ENCODE measurements at regions not wholly inside any gene's neighbourhood (a gene's known extent, or its start where the extent isn't known, plus 50 kb on each side); places are given as distances from the start of the nearest gene placed in this dataset.

DNA sequence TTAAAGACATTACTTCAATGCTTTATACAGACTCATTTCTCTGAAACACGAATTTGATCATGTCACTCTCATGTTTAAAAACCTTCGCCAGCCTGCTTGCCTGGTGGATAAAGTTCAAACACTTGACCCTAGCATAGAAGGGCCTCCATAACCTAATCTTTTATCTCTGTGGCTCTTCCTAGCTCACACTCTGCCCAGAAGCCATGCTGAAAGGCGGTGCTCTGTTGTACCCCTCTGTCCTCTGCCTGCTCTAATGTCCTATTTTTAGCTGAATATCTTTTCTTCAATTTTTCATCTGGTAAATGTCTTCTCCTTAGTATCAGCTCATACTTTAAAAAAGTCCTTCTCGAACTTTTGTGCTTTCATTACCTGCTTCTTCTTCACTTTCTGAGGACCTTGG is 302.6 kb upstream of the BOD1L1 start:
- Mint-ChIP-seq H3K4me3 (no peak overlapping the region), H3K36me3 (ENCODE audit: low read depth) (no peaks in the 10 kb centered on the region), H3K9me3 (ENCODE audit: insufficient read depth) (peaks cover 4% of the 10 kb centered on the region), H3K27ac (no peak overlapping the region), H3K4me1 (ENCODE audit: low read depth) (no peaks in the 10 kb centered on the region), H3K27me3 (ENCODE audit: low read depth) (no peaks in the 10 kb centered on the region)
- ChIA-PET CTCF (no interaction called here), POLR2A (no interaction called here)
- no peak for DNase-seq
- no peak for ATAC-seq

DNA sequence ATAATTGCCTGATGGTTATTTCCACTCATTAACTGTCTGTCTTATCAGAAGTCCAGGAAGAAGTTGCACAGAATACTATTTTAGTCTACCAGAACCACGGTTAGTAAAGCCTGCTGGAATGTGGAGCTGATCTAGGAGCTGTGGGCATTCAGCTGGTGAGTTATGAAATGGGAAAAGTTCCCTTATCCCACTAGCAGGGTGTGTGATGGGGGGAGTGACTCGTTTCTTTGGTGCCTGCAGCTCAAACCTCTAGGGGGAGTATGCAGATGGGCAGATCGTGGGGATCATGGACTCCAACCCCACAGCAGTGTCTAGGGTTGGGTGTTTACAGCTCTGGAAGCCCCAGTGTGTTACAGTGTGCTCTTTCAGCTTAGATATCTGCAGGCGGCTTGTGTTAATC is 305.7 kb upstream of the BOD1L1 start:
- CTCF ChIA-PET: no interaction called here

DNA sequence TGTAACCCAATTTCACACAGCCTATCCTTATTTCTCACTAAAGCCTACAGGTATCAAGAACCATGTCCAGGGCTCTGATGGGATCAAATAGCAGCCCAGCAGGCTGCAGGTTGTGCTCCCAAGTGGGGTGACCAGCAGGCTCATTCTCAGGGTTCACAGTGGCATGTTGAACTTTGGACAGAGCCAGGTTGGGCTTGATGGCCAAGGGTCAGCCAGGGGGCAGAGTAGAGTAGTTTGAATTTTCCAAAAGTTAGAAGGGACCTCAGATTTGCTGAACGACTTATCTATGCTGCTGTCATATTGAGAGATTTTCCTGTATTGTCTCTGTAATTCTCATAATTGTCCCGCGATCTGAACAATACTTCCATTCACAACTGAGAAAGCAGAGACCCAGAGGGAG is 310.8 kb upstream of the BOD1L1 start:
- Mint-ChIP-seq H3K4me1 (ENCODE audit: low read depth) (no peaks in the 10 kb centered on the region), H3K36me3 (ENCODE audit: low read depth) (no peaks in the 10 kb centered on the region), H3K4me3 (no peak overlapping the region), H3K27ac (no peak overlapping the region), H3K9me3 (ENCODE audit: insufficient read depth) (no peaks in the 10 kb centered on the region), H3K27me3 (ENCODE audit: low read depth) (no peaks in the 10 kb centered on the region)
- CTCF ChIA-PET: no interaction called here
- POLR2A ChIA-PET: no interaction called here
- DNase-seq (no peak), ATAC-seq (no peak)

More for the DNA sequence above, 305.7 kb upstream of the BOD1L1 start:
- no peak for ATAC-seq
- H3K4me1 Mint-ChIP-seq (ENCODE audit: low read depth): no peaks in the 10 kb centered on the region
- POLR2A ChIA-PET: no interaction called here
- DNase-seq: no peak
- H3K4me3 Mint-ChIP-seq: no peak overlapping the region
- no peak overlapping the region for H3K27ac Mint-ChIP-seq
- H3K27me3 Mint-ChIP-seq (ENCODE audit: low read depth): no peaks in the 10 kb centered on the region
- no peaks in the 10 kb centered on the region for H3K36me3 Mint-ChIP-seq (ENCODE audit: low read depth)
- peaks cover 4% of the 10 kb centered on the region for H3K9me3 Mint-ChIP-seq (ENCODE audit: insufficient read depth)

DNA sequence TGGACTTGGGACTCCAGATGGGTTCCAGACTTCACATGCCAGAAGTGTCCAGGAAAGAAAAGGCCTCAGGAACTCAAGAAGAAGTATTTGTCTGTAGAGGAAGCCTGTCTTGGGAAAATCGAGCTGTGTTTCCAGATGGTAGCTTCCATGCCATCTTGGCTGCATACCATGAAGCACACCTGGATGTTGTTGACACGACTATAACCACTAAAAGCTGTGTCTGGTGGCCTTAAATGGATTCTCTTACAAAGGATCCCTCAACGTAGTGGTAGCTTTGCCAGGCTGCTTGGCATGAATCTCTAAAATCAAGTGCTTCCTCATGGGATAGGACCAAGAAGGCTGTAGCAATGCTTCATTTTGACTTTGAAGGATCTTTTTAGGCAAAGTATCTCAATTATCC is 313.4 kb upstream of the BOD1L1 start:
- H3K36me3 Mint-ChIP-seq (ENCODE audit: low read depth): no peaks in the 10 kb centered on the region
- no peak overlapping the region for H3K4me3 Mint-ChIP-seq
- DNase-seq: no peak
- H3K9me3 Mint-ChIP-seq (ENCODE audit: insufficient read depth): no peaks in the 10 kb centered on the region
- ATAC-seq: no peak
- no peaks in the 10 kb centered on the region for H3K27me3 Mint-ChIP-seq (ENCODE audit: low read depth)
- no peak overlapping the region for H3K27ac Mint-ChIP-seq
- POLR2A ChIA-PET: interaction anchor here (0.5 kb wide), 1 partner anchor 159 kb away, joined by 4 read pairs; no protein-coding TSS in a partner anchor
- CTCF ChIA-PET: no interaction called here
- no peaks in the 10 kb centered on the region for H3K4me1 Mint-ChIP-seq (ENCODE audit: low read depth)

DNA sequence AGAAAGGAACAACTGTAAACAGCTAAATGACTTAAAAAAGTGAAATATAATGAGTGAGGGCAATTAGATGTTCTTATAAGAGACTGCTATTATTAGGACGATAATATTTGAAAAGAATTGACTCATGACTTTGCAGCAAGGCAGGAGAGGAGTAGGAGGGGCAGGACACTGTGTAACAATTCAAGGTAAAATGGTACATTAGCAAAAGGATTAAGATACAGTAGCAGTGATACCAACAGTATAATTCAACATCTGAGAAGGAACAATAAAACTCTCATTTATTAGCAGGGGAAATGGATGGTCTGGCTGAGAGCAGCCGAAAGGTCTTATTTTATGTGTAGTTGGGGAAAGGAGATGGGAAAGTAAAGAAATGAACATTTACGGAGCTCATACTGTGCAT is 315.5 kb upstream of the BOD1L1 start:
- Mint-ChIP-seq H3K4me1 (ENCODE audit: low read depth) (no peaks in the 10 kb centered on the region), H3K36me3 (ENCODE audit: low read depth) (no peaks in the 10 kb centered on the region), H3K9me3 (ENCODE audit: insufficient read depth) (no peaks in the 10 kb centered on the region), H3K27ac (no peak overlapping the region), H3K4me3 (no peak overlapping the region), H3K27me3 (ENCODE audit: low read depth) (no peaks in the 10 kb centered on the region)
- no peak for DNase-seq
- POLR2A ChIA-PET: no interaction called here
- CTCF ChIA-PET: no interaction called here
- ATAC-seq: no peak

DNA sequence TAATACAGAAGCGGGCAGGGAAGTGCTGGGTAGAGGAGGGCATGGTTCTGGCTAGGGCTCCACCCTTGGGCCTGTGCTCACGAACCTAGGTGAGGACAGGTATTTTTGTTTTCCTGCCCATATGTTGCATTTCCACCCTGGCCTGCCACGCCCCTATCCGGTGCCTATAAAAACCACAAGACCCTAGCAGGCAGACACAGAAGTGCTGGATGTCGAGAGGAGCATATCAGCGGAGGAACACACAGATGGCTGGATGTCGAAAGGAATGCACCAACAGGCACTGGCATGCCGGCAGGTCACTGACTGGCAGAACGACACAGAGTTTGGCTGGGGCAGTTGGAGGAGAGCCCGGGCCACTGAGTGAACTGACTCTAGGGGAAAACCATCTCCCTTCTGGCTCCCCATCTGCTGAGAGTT is 316.6 kb upstream of the BOD1L1 start:
- ChIA-PET POLR2A (no interaction called here), CTCF (no interaction called here)

DNA sequence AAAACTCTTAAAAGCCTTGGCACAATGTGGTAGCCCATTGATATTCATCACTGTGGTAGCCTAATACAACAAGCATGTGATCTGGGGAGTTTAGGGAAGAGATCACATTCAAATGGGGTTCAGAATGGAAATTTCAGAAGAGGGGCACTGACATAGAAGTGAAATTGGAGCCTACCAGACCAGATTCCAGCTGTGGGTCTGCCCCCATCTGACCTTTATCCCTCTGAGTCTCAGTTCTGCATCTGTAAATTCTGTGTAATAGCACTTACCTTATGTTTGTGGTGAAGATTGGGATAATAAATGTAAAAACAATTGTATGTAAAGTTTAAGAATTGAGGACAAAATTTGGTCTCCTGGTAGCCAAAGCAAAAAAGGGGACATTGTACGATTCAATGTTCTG is 320.4 kb upstream of the BOD1L1 start:
- CTCF ChIA-PET: no interaction called here

More for the DNA sequence above, 316.6 kb upstream of the BOD1L1 start:
- Mint-ChIP-seq H3K4me1 (ENCODE audit: low read depth) (no peaks in the 10 kb centered on the region), H3K27ac (no peak overlapping the region), H3K36me3 (ENCODE audit: low read depth) (no peaks in the 10 kb centered on the region), H3K4me3 (no peak overlapping the region), H3K9me3 (ENCODE audit: insufficient read depth) (no peaks in the 10 kb centered on the region), H3K27me3 (ENCODE audit: low read depth) (no peaks in the 10 kb centered on the region)
- DNase-seq: no peak
- no peak for ATAC-seq

DNA sequence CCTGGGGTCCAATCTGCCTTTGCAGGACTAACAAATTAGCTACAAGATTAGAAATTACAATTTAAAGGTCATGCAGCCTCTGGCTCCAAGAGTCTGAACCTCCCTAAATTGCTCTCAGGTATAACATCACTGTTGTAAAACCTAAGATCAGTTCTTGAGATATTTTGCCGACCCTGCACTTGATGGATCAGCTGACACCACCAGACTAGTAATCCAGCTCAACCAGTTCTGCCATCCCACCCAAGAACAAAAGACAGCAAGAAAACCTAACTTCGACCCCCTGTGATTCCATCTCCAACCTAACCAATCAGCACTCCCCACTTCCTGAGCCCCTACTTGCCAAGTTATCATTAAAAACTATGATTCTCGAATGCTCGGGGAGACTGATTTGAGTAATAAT is 323.0 kb upstream of the BOD1L1 start:
- Mint-ChIP-seq H3K27me3 (ENCODE audit: low read depth) (no peaks in the 10 kb centered on the region), H3K9me3 (ENCODE audit: insufficient read depth) (no peaks in the 10 kb centered on the region), H3K36me3 (ENCODE audit: low read depth) (no peaks in the 10 kb centered on the region), H3K4me3 (no peak overlapping the region), H3K27ac (no peak overlapping the region), H3K4me1 (ENCODE audit: low read depth) (no peaks in the 10 kb centered on the region)
- no peak for DNase-seq
- ChIA-PET CTCF (no interaction called here), POLR2A (interaction anchor here (0.6 kb wide), 1 partner anchor 766 kb away, joined by 3 read pairs; no protein-coding TSS in a partner anchor)
- no peak for ATAC-seq

More for the DNA sequence above, 320.4 kb upstream of the BOD1L1 start:
- Mint-ChIP-seq H3K9me3 (ENCODE audit: insufficient read depth) (no peaks in the 10 kb centered on the region), H3K4me1 (ENCODE audit: low read depth) (no peaks in the 10 kb centered on the region), H3K27ac (no peak overlapping the region), H3K27me3 (ENCODE audit: low read depth) (no peaks in the 10 kb centered on the region), H3K36me3 (ENCODE audit: low read depth) (no peaks in the 10 kb centered on the region), H3K4me3 (no peak overlapping the region)
- DNase-seq (no peak), ATAC-seq (no peak)
- POLR2A ChIA-PET: no interaction called here

DNA sequence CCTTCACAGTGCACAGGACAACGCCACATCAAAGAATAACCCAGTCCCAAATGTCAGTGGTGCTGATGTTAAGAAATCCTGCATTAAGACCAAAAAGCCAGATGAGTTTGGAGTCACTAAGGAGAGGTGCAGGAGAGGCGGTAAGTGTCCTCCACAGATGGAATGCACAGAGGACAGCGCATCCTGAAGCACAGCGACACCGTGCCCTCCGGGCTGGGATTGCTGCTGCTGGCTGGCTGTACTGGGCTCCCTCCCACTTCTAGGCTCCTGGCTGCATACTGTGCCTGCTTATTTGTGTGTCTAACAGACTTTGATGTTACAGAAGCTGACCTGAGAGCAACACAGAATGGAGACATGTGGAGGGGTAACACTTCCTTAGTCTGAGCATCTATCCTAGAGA is 325.6 kb upstream of the BOD1L1 start:
- Mint-ChIP-seq H3K4me1 (ENCODE audit: low read depth) (no peaks in the 10 kb centered on the region), H3K27me3 (ENCODE audit: low read depth) (no peaks in the 10 kb centered on the region), H3K36me3 (ENCODE audit: low read depth) (no peaks in the 10 kb centered on the region), H3K27ac (no peak overlapping the region), H3K4me3 (no peak overlapping the region), H3K9me3 (ENCODE audit: insufficient read depth) (no peaks in the 10 kb centered on the region)
- ChIA-PET POLR2A (no interaction called here), CTCF (no interaction called here)
- DNase-seq: no peak
- no peak for ATAC-seq

DNA sequence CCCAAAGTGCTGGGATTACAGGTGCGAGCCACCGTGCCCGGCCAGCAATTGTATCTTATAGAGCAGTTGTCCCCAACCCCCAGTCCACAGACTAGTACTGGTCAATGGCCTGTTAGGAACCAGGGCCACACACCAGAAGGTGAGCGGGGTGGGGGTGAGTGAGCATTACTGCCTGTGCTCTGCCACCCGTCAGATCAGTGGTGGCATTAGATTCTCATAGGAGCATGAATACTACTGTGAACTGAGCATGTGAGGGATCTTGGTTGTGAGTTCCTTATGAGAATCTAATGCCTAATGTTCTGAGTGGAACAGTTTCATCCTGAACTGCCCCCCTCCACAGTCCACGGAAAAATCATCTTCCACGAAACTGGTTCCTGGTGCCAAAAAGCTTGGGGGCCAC is 328.0 kb upstream of the BOD1L1 start:
- no peak overlapping the region for H3K27ac Mint-ChIP-seq
- H3K9me3 Mint-ChIP-seq (ENCODE audit: insufficient read depth): no peaks in the 10 kb centered on the region
- ATAC-seq (no peak), DNase-seq (no peak)
- H3K36me3 Mint-ChIP-seq (ENCODE audit: low read depth): no peaks in the 10 kb centered on the region
- no peaks in the 10 kb centered on the region for H3K27me3 Mint-ChIP-seq (ENCODE audit: low read depth)
- ChIA-PET CTCF (no interaction called here), POLR2A (no interaction called here)
- no peaks in the 10 kb centered on the region for H3K4me1 Mint-ChIP-seq (ENCODE audit: low read depth)
- no peak overlapping the region for H3K4me3 Mint-ChIP-seq

DNA sequence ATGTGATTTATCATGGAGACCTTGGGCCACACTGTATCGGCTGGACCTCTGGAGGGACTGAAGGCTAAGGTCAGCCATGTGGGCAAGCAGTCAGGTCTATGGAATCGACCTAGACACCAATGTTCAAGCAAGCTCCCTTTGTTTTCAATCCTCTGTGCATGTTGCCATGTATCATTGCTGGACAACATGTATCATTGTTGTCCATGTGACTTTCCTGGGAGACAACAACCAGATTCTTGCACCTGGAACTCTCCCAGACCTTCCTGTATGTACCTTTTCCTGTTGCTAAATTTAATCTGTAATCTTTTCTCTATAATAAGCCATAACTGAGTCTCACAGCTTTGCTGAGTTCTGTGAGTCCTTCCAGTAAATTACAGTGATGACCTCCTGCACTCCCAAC is 329.4 kb upstream of the BOD1L1 start:
- H3K27me3 Mint-ChIP-seq (ENCODE audit: low read depth): no peaks in the 10 kb centered on the region
- ATAC-seq (no peak), DNase-seq (no peak)
- no peaks in the 10 kb centered on the region for H3K4me1 Mint-ChIP-seq (ENCODE audit: low read depth)
- H3K9me3 Mint-ChIP-seq (ENCODE audit: insufficient read depth): no peaks in the 10 kb centered on the region
- no peaks in the 10 kb centered on the region for H3K36me3 Mint-ChIP-seq (ENCODE audit: low read depth)
- no peak overlapping the region for H3K27ac Mint-ChIP-seq
- CTCF ChIA-PET: no interaction called here
- no peak overlapping the region for H3K4me3 Mint-ChIP-seq
- POLR2A ChIA-PET: no interaction called here

DNA sequence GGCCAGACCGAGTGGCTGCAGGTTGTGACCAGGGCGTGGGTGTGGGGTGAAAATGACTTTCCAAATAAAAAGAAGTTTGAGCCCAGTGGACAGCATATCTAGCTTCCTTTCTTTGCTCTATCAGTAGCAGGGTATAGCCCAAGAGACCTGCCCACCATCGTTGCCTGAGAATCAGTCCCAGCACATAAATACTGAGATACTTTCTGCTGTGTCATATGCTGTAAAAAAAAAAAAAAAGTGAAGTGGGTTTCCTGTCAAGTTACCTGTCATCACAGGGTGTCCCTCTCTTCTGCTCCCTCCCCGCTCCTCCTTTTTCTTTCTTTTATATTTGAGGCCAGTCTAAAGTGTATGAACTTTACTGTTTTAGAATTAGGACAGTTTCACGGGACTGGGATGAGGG is 330.3 kb upstream of the BOD1L1 start:
- Mint-ChIP-seq H3K9me3 (ENCODE audit: insufficient read depth) (no peaks in the 10 kb centered on the region), H3K4me3 (no peak overlapping the region), H3K36me3 (ENCODE audit: low read depth) (no peaks in the 10 kb centered on the region), H3K4me1 (ENCODE audit: low read depth) (no peaks in the 10 kb centered on the region), H3K27me3 (ENCODE audit: low read depth) (no peaks in the 10 kb centered on the region), H3K27ac (no peak overlapping the region)
- POLR2A ChIA-PET: no interaction called here
- CTCF ChIA-PET: no interaction called here
- no peak for ATAC-seq
- no peak for DNase-seq

DNA sequence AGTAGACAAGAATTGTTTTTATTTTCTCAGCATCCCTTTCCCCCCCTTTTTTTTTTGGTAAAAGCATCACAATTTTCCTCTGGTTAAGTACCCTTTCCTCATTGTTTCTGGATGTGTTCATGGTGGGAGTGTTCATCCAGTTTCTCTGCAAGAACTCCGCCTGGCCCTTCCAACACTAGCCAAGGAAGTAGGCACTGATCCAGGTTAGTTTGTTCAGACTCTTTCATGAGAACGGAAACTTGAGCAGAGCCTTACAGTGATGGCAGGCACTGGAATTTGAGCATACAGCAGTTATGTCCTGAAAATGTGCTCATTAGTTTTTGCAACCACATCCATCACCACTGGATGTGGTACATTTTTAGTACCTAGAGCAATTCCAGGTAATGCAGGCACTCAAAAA is 336.1 kb upstream of the BOD1L1 start:
- H3K4me3 Mint-ChIP-seq: no peak overlapping the region
- H3K27me3 Mint-ChIP-seq (ENCODE audit: low read depth): no peaks in the 10 kb centered on the region
- no peak for DNase-seq
- H3K36me3 Mint-ChIP-seq (ENCODE audit: low read depth): no peaks in the 10 kb centered on the region
- H3K4me1 Mint-ChIP-seq (ENCODE audit: low read depth): no peaks in the 10 kb centered on the region
- no peak for ATAC-seq
- CTCF ChIA-PET: no interaction called here
- no peaks in the 10 kb centered on the region for H3K9me3 Mint-ChIP-seq (ENCODE audit: insufficient read depth)
- POLR2A ChIA-PET: no interaction called here
- H3K27ac Mint-ChIP-seq: no peak overlapping the region
